Activated naive CD8-positive, alpha-beta T cell treated with anti-CD3 and anti-CD28 coated beads, Interleukin-2, amount 50 U/mL, for 16 hours (primary cell): ENCODE measurements at regions not wholly inside any gene's neighbourhood (a gene's known extent, or its start where the extent isn't known, plus 50 kb on each side); places are given as distances from the start of the nearest gene placed in this dataset.
"Not testable (repeated sequence)": the region's sequence is repeated elsewhere in the genome, so short reads cannot be mapped to it uniquely, and the experiment has no call there.

Source experiments
- DNase-seq: peaks from one replicate; pipeline ENCODE4 v3.0.0-alpha.2; 2020; ENCODE audit warnings: low read depth, low spot score

DNA sequence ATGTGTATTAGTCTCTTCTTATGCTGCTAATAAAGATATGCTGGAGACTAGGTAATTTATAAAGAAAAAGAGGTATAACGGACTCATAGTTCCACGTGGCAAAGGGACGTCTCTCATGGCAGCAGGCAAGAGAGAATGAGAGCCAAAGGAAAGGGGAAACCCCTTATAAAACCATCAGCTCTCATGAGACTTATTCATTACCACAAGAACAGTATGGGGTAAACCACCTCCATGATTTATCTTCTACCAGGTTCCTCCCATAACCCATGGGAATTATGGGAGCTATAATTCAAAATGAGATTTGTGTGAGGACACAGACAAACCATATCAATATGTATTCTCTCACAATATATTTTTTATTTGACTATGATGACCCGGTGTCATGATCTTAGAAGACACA is 109.1 kb downstream of the UTRN start:
- DNase-seq, result no peak

DNA sequence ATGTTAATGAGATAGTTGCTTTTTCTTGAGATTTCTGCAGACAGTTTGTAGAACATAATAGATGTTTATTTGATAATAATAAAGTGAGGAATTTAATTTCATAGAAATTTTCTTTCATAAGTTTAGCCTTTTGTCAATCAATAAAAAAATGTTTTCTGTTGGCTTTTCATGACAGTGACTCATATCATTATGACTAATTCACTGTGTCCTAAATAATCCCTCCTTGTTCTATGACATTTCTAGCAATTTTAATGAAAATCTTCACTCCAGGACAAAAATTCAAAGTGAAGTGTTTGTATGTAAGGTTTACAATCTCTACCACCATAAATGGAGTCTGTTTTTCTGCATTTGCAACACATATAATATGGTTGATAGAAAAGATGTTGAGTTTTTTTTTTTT is 109.9 kb downstream of the UTRN start:
- DNase-seq, result no peak

DNA sequence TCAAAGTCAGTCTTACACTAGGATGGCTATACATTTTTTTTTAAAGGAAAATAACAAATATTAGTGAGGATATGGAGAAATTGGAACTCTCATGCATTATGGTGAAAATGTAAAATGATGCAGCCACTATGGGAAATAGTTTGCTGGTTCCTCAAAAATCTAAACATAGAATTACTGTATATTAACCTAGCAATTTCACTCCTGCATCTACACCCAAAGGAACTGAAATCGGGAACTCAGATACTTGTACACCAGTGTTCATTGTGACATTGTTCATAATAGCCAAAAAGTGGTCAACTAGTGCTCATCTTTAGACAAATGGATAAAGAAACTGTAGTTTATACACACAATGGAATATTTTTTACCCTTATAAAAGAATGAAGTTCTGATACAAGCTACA is 110.7 kb downstream of the UTRN start:
- no peak for DNase-seq

DNA sequence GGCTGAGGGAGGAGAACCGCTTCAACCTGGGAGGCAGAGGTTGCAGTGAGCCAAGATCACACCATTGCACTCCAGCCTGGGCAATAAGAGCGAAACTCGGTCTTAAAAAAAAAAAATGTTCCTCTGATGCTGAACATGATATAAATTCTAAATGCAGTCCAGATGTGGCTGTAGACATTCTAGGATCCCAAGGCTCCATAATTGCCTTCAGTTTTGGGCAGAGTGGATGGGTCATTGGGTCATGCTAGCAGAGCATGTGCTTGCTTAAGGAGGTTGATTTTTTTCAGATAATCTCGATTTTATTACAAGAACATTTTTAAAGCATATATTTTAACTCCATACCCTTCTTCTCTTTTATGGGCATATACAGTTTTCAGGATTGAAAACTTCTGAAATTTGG is 112.0 kb downstream of the UTRN start:
- no peak for DNase-seq

DNA sequence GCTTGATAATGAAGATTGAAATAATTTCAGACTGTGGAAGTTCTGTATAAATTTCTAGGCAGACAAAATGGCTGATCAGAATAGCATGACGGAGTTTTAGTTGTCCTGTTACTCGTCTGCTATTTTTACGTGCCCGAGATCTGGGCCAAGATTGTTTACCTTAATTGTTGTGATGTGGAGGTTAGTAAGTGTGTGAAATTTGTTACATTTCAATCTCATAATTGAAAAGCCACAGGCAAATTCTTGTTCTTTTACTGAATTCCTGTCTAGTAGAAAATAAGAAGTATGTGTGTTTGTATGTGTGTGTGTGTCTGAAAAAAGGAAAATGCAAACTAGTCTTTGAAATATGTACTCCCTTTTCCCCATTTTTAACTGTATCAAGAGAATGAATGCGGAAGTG is 115.2 kb downstream of the UTRN start:
- DNase-seq, result no peak

DNA sequence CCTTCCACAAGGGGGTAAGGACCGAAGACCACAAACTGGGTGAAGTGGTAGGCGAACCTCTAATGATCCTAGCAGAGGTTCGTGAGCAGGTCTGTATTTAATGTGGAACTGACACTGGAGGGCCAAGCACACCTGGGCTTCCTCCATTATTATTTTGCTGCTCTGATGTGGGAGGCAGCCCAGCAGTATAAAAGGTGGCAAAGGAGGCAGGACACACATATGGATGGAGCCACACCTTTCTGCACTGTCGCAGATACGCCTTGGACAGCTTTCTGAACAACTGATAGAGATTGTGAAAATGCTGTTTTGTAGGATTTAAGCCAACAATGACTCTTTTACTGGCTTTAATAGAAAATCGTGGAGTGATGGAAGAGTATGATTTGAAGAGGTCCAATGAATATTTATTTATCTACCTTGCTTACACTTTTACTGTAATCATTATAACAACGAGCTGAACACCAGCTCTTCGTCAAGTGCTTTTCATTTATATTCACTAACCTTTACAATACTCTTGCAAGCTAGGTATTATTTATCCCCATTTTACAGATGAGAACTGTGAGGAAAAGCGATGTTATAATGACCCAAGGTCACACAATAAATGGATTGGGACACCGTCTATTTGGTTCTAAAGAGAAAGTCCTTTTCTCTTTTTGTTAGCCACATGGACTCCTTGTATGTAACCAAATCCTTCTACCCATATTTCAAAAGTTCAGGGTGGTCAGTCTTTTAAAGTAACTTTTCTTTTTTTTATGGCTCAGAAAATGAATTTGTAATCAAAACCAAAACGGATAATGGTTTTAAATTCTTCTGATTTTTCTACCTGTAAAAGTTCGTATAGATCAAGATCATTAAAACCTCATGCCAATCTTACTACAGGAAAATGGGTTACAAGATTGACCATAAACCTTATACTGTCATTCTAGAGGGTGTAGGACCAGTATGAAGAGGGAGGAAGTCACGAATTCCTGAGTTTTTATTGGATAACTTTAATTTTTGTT is 116.9 kb downstream of the UTRN start:
- no peak for DNase-seq

DNA sequence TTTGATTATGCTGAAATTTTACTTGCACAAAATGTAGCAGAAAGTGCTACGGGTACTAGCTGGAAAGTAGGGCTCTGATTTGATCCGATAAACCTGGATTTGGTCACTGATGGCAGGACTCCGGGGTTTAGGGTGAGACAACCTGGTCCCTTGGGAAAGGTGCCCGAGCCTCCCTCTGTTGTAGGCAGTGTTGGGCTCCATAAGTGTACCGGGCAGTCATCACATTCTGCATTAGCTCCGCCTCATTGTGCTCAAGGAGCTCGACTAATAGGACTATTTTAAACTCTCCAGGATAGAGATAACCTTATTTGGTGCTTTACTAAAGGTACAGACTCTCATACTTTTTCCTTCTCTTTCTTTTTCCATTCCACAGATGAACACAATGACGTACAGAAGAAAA is 117.6 kb downstream of the UTRN start:
- no peak for DNase-seq

DNA sequence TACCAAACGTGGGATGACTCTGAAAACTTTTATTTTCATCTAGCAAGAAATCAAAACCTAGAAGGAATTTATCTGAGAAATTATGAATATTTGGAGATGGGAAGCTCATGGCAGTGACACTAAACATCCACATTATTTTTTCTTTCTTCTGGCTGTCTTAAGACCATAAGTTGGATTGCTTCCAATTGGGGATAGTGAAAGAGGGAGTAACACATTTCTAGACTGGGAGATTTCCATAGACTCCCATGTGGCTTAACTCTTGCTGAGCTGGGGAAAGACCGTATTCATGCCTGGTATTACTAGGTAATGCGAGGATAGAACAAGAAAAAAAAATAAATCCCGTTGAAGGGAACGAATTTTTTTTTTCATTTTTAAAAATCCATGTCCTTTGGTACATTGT is 120.0 kb downstream of the UTRN start:
- no peak for DNase-seq

DNA sequence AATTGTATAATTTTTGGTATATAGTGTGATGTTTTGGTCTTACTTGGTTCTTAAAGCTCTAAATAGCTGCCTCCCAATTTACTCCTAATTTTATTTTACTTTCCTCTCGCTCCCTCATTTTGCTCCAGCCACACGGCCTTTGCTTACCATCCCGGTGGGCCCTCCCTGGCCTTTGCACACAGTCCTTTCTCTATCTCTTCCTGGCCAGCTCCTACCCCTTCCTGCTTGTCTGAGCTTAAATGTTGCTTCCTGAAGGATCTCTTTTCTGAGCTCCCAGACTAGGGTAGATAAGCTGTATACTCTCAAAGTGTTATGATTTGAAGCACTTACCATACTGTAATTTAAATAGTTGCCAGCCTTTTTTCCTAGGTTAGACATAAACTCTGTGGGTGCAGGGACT is 121.7 kb downstream of the UTRN start:
- no peak for DNase-seq

DNA sequence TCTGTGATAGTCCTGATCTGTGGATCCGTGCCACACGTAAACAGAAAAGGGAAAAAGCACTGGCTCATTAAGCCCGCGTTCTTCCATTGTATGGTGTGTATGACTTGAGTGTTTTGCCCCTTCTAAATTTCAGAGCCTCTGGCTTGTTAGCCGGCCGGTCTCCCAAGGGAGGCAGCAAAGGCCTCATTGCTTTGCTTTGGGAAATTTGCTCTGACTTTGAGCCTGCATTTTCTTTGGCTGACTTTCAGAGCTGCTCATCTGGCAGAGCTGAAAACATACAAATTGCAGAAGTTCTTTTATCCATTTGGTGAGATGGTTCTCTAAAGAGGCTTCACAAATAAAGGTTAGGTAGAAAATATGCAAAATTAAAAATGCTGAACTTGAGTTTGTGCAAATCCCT is 123.0 kb downstream of the UTRN start:
- DNase-seq, result no peak

DNA sequence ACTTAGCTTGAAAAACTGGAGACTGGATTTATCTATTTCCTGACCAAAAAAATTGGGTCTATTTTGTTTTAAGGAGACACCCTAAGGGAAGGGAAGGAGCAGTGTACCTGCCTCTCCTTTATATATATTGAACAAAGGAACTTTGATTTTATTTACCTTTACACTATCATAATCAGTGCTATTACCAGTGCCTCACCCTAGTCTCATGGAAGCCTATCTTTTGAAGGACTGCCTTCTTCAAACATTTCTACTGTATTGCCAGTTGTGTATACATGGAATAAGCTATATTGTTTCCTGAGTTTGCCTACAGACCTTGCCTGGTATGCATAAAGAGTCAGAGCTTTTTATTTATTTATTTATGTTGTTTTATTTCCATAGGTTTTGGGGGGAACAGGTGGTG is 124.9 kb downstream of the UTRN start:
- DNase-seq, result no peak

DNA sequence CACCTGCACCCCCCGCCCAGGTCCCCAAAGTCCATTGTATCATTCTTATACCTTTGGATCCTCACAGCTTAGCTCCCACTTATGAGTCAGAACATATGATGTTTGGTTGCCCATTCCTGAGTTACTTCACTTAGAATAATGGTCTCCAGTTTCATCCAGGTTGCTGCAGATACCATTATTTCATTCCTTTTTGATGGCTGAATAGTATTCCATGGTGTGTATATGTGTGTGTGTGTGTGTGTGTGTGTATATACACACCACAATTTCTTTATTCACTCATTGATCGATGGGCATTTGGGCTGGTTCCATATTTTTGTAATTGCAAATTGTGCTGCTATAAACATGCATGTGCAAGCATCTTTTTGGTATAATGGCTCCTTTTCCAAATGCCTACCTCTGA is 125.4 kb downstream of the UTRN start:
- not testable (repeated sequence) for DNase-seq

DNA sequence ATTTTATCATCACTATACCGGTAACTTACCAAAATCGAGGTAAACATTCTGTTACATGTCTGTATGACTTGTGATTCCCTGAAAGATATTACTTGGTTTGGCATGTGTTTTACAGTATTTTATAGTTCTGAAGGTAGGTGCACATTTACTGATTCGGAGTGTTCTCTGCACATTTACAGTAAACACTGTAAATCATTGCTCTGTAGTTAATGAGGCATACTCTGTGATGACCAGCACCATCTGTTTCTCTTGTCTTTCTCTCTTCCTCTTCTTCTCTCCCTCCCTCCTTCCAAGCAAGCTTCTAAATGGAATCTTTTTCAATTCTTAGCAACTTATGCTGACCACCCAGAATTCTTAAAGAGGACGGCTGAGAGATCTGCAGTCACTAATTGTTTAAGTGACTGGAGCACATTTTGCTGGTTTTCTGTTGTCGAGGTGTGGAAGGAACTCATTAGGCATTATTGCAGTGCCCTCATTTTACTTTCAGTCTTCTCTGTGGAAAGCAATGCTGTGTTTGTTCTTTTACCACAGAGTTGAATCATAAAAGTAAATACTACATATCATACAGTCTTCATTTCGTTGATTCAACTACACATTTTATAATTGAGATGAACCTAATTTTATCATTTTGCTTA is 126.5 kb downstream of the UTRN start:
- no peak for DNase-seq

DNA sequence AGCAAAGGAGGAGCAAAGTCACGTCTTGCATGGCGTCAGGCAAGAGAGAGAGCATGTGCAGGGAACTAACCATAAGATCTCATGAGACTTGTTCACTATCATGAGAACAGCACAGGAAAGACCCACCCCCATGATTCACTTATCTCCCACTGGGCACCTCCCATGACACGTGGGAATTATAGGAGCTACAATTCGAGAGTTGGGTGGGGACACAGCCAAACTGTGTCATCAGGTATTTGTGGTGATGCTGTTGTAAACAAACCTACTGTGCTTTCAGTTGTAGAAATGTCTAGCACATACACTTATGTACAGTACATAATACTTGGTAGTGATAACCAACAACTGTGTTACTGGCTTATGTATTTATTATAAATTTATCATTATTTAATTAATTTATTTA is 128.3 kb downstream of the UTRN start:
- DNase-seq, result no peak

DNA sequence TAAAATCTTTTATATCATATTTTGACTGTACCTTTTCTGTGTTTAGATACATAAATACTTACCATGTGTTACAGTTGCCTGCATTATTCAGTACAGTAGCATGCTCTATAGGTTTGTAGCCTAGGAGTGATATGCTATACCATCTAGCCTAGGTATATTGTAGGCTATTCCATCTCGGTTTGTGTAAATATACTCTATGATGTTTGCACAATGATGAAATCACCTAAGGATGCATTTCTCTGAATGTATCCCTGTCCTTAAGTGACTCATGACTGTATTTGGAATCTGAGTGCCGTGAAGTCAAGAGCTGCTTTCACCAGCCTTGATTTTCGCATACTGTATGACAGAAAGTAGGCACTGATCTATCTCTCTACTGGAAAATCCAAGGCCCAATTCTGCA is 129.9 kb downstream of the UTRN start:
- no peak for DNase-seq

DNA sequence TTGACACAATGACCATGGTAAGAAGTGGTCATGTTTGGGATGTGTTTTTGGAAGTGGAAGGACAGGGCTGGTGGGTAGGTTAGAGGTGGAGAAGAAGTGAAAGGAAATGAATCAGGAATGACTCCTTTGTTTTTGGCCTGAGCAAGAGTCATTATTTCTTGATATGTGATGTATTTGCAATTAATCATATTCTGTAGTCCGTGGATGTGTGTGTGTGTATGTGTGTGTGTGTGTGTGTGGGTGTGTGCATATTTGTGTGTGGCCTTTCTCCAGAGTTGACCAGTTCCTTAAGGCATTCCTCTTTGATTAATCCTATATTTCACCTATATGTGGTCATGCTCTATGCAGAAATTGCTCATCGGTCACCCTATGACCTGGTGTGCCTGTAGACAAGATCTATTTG is 130.7 kb downstream of the UTRN start:
- no peak for DNase-seq

DNA sequence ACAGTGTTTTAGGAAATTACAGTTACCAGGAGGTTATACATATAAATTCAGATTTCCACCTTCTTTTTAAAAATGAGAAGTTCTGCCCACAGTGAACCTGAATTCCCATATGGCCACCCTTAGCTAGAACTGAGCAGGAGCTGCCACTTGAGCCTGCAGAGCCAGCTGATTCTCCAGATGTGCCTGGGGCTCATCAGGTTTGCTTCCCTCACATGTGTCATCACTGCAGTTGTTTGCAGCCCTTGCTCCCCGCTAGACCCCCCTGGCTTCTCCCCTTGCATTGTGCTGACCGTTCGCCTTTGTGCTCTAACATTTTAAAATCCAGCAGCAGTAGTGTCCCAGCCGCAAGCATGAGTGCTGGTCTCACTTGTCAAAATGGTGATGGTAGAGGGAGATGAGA is 131.1 kb downstream of the UTRN start:
- DNase-seq, result no peak

DNA sequence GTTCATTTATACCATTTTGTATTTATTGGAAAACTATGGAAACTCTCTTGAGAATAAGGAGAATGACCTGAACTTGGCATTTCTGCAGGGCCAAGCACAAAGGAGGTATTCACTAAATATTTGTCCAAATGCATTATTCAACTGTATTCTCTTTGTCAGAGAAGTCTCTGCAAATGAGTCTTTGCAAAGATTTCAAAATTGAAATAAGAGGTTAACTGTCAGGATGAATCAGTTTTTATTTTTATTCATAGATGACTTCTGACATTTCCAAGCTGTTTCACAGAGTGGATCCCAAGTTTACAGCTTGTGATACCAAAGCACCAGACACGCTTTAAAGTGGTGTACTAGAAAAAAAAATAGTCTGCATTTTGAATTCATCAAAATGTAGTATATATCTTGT is 131.6 kb downstream of the UTRN start:
- no peak for DNase-seq

DNA sequence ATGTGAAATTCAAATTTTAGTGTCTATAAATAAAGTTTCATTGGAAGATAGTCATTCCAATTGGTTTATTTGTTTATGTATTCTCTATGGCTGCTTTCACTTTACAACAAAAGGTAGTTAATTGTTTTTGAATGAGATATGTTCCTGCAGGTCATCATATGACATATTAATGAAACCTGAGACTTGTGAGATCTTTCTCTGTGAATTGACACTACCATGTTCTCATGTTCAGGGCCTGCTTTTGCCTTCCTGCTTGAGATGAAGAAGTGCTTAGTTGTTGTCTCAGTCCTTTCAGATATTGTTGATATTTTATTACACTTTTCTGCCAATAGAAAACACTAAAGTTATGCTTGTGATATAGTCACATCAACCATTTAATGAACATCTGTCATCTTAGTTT is 132.5 kb downstream of the UTRN start:
- no peak for DNase-seq

DNA sequence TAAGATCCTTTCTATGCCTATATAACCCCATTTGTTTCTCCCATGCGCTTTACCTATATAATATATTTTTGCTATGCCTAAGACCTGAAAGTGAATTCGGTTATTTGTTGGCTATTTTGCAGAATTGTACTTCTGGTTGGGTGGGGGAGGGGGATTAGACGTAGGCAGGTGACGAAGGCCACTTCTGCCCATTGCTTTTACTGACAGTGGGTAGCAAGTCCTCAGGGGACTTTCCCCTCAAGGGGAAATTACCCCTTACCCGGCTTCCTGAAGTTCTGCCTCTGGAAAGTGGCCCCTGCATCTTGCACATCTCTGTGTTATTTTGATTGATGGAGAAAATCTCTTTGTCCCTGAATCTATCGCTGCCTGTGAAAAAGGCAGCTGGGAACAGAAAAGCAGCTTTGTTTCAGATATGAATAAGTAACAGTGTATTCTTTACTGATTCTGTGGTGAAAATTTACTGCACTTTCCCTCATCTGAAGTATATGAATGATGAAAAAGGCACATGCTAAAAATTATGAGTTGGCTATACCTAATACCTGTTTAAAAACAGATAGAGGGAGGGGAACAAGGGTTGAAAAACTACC is 133.9 kb downstream of the UTRN start:
- no peak for DNase-seq

DNA sequence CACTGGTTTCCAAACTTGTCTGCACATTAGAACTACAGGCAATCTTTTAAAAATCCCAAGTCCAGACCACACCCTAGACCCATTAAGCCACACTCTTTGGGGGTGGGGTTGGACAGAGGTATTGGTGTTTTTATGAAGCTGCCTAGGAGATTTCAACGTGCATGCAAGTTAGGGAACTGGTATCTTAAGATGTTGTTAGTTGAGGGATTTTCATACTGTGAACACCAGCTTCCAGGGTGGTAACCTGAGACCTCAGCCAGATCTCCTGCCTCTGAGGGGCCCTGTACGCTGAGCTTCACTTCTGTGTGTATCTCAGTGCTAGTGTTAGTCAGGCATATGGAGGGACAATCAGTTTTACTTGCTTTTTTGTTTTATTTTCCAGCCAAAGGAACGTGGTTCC is 138.0 kb downstream of the UTRN start:
- DNase-seq, result no peak

DNA sequence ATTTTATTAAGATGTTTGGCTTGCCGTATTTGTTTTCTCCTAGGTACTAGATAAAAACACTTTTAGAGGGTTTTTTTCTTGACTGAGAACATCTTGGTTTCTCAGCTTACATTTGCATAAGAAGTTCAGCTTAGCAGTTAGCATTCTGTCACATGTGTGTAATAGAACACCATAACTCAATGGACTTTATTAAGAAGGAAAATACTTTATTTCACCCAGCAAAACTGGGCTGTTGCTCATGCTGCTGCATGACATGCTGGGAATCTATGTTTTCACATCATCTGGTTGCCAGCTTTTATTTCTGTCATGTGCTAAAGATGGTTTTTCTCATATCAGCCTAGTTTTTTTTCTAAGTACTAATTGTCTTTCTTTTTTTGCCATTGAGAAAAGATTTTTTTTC is 144.6 kb downstream of the UTRN start:
- DNase-seq, result no peak

DNA sequence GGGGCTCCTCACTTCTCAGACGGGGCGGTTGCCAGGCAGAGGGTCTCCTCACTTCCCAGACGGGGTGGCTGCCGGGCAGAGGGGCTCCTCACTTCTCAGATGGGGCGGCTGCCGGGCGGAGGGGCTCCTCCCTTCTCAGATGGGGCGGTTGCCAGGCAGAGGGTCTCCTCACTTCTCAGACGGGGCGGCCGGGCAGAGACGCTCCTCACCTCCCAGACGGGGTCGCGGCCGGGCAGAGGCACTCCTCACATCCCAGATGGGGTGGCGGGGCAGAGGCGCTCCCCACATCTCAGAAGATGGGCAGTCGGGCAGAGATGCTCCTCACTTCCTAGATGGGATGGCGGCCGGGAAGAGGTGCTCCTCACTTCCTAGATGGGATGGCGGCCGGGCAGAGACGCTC is 148.3 kb downstream of the UTRN start:
- not testable (repeated sequence) for DNase-seq
